MM.1S (cell line): ENCODE measurements at regions not wholly inside any gene's neighbourhood (a gene's known extent, or its start where the extent isn't known, plus 50 kb on each side); places are given as distances from the start of the nearest gene placed in this dataset.
"Not testable (repeated sequence)": the region's sequence is repeated elsewhere in the genome, so short reads cannot be mapped to it uniquely, and the experiment has no call there.

ENCODE experiments used
- DNase-seq: peaks from one replicate; pipeline ENCODE4 v3.0.0-alpha.2; 2015
- H2AFZ ChIP-seq: fragments of 300-600 bp; sonication (generic); 2 replicates; pipeline ENCODE4 v1.6.0; 2016; ENCODE audit warnings: antibody characterized with exemption, low read length
- H3F3A ChIP-seq: fragments of 300-600 bp; sonication (generic); 2 replicates; pipeline ENCODE4 v1.6.1; 2016; ENCODE audit warnings: mild to moderate bottlenecking, antibody characterized with exemption, low read length, moderate library complexity, mixed read lengths; ENCODE audit not compliant: insufficient read depth
- H3K27ac ChIP-seq: fragments of 300-600 bp; sonication (generic); 2 replicates; pipeline ENCODE4 v1.5.1; 2016; ENCODE audit warnings: mild to moderate bottlenecking, low read length
- H3K27me3 ChIP-seq: fragments of 300-600 bp; sonication (generic); replicated peaks from 2 replicates; pipeline ENCODE4 v1.6.0; 2016; ENCODE audit warnings: low read length; ENCODE audit not compliant: insufficient read depth
- H3K36me3 ChIP-seq: fragments of 300-600 bp; sonication (generic); replicated peaks from 2 replicates; pipeline ENCODE4 v1.6.1; 2016; ENCODE audit warnings: mild to moderate bottlenecking, low read length, mixed read lengths; ENCODE audit not compliant: insufficient read depth
- H3K4me1 ChIP-seq: fragments of 300-600 bp; sonication (generic); 2 replicates; pipeline ENCODE4 v1.6.1; 2016; ENCODE audit warnings: low read length, mixed read lengths
- H3K4me2 ChIP-seq: fragments of 300-600 bp; sonication (generic); 2 replicates; pipeline ENCODE4 v1.6.0; 2016; ENCODE audit warnings: low read depth, low read length
- H3K4me3 ChIP-seq: fragments of 300-600 bp; sonication (generic); 2 replicates; pipeline ENCODE4 v1.5.1; 2016; ENCODE audit warnings: low read length, mixed read lengths
- H3K79me2 ChIP-seq: fragments of 300-600 bp; sonication (generic); 2 replicates; pipeline ENCODE4 v1.6.1; 2016; ENCODE audit warnings: mixed run types, low read length, mixed read lengths
- H3K9ac ChIP-seq: fragments of 300-600 bp; sonication (generic); 2 replicates; pipeline ENCODE4 v1.6.1; 2016; ENCODE audit warnings: low read length, mixed read lengths
- H3K9me2 ChIP-seq: fragments of 300-600 bp; sonication (generic); replicated peaks from 2 replicates; pipeline ENCODE4 v1.6.1; 2016; ENCODE audit warnings: mild to moderate bottlenecking, low read length, mixed read lengths; ENCODE audit not compliant: insufficient read depth
- H3K9me3 ChIP-seq: fragments of 300-600 bp; sonication (generic); replicated peaks from 2 replicates; pipeline ENCODE4 v1.6.1; 2016; ENCODE audit warnings: mild to moderate bottlenecking, low read length, mixed read lengths; ENCODE audit not compliant: insufficient read depth
- H4K20me1 ChIP-seq: fragments of 300-600 bp; sonication (generic); 2 replicates; pipeline ENCODE4 v1.6.1; 2016; ENCODE audit warnings: mild to moderate bottlenecking, low read length, moderate library complexity, mixed read lengths; ENCODE audit not compliant: insufficient read depth
- EZH2 ChIP-seq: fragments of 300-600 bp; sonication (generic); optimal IDR thresholded peaks from 2 replicates; pipeline ENCODE3; 2017; ENCODE audit warnings: low read depth, mild to moderate bottlenecking, antibody characterized with exemption, low read length, mixed read lengths
- EZH2phosphoT487 ChIP-seq: fragments of 300-600 bp; sonication (generic); IDR thresholded peaks from 2 replicates; pipeline ENCODE4 v1.6.1; 2018; ENCODE audit warnings: antibody characterized with exemption, low read length
- TF ChIP-seq, protein P1 (sequence below): fragments of 300-600 bp; sonication (generic); IDR thresholded peaks from 2 replicates; pipeline ENCODE4 v1.5.1; 2016; ENCODE audit warnings: antibody characterized with exemption, low read length, mixed read lengths

DNA sequence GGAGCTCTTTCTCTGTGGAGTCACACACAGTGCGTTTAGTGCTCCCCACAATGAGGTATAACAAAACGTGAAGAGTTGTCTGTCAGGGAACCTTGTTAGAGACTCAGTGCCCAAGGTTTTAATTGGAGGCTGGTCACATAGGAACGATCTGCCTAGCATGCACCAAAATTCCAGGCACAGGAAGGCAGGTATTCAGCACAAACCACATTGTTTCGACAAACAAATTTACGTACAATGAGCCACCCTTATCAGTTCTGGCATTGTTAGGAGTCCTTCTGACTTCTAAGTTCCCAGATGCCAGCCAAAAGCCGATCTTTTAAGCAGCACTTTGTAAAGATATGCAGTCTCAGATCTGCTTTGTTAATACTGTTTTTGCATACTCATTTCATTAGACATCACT is 414.2 kb upstream of the MTPN start:
- DNase-seq, result no peak
- no peaks in the 10 kb centered on the region for H3K4me1 ChIP-seq
- no peak overlapping the region for H3K4me3 ChIP-seq
- no peak overlapping the region for H3K9ac ChIP-seq
- H4K20me1 ChIP-seq, result no peaks in the 10 kb centered on the region
- no peaks in the 10 kb centered on the region for H3F3A ChIP-seq
- no peak overlapping the region for H3K4me2 ChIP-seq
- no peak overlapping the region for H3K27ac ChIP-seq
- no peaks in the 10 kb centered on the region for H3K9me2 ChIP-seq
- H2AFZ ChIP-seq, result no peak overlapping the region
- H3K27me3 ChIP-seq, result no peaks in the 10 kb centered on the region
- H3K36me3 ChIP-seq, result no peaks in the 10 kb centered on the region
- H3K9me3 ChIP-seq, result no peaks in the 10 kb centered on the region
- TF ChIP-seq EZH2phosphoT487 (no peak), EZH2 (no peak)
- TF ChIP-seq, protein P1, sequence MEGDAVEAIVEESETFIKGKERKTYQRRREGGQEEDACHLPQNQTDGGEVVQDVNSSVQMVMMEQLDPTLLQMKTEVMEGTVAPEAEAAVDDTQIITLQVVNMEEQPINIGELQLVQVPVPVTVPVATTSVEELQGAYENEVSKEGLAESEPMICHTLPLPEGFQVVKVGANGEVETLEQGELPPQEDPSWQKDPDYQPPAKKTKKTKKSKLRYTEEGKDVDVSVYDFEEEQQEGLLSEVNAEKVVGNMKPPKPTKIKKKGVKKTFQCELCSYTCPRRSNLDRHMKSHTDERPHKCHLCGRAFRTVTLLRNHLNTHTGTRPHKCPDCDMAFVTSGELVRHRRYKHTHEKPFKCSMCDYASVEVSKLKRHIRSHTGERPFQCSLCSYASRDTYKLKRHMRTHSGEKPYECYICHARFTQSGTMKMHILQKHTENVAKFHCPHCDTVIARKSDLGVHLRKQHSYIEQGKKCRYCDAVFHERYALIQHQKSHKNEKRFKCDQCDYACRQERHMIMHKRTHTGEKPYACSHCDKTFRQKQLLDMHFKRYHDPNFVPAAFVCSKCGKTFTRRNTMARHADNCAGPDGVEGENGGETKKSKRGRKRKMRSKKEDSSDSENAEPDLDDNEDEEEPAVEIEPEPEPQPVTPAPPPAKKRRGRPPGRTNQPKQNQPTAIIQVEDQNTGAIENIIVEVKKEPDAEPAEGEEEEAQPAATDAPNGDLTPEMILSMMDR, result no peak
- H3K79me2 ChIP-seq, result no peaks in the 10 kb centered on the region

DNA sequence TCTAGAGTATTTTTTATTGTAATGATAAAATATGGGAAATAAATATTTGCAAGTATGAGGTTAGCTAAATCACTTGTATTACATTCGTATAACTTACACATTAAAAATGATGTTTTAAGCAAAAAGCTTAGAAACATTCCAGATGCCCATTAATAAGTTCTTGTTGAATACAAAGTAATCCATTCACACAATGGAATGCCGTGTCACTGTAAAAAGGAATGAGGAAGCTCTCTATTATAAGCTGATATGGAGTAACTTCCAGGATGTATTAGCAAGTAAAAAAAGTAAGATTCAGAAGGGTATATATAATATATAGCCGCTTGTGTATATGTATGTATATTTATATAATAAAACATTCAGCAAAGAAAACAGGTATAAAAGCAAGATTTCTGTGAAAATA is 412.8 kb upstream of the MTPN start:
- TF ChIP-seq EZH2 (no peak), EZH2phosphoT487 (no peak)
- Histone ChIP-seq H3K4me3 (no peak overlapping the region), H3K4me2 (no peak overlapping the region), H3K9ac (no peak overlapping the region), H4K20me1 (no peaks in the 10 kb centered on the region), H2AFZ (no peak overlapping the region), H3K4me1 (no peaks in the 10 kb centered on the region), H3F3A (no peaks in the 10 kb centered on the region), H3K27me3 (no peaks in the 10 kb centered on the region), H3K79me2 (no peaks in the 10 kb centered on the region), H3K9me2 (no peaks in the 10 kb centered on the region), H3K36me3 (no peaks in the 10 kb centered on the region), H3K9me3 (no peaks in the 10 kb centered on the region), H3K27ac (no peak overlapping the region)
- DNase-seq, result no peak

DNA sequence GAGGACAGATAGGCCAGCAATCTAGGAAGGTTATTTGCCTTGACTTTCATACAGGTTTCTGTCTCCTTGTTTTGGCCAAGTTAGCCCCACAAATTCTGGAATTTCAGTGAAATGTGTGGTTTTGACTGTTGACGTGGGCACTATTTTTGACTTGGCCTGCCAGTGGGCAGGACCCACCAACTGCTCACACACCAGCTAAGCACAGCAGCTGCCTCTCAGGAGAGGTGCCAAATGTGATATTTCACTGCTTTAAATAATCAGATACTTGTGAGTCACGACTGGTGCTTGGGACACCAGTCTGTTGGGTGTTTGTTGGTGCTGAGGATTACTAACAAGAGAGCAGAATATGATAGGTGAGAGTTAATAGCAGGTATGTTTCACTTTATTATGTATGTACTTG is 409.7 kb upstream of the MTPN start:
- H3K9ac ChIP-seq, result no peak overlapping the region
- TF ChIP-seq EZH2 (no peak), EZH2phosphoT487 (no peak)
- TF ChIP-seq, protein P1, result no peak
- H2AFZ ChIP-seq, result no peak overlapping the region

DNA sequence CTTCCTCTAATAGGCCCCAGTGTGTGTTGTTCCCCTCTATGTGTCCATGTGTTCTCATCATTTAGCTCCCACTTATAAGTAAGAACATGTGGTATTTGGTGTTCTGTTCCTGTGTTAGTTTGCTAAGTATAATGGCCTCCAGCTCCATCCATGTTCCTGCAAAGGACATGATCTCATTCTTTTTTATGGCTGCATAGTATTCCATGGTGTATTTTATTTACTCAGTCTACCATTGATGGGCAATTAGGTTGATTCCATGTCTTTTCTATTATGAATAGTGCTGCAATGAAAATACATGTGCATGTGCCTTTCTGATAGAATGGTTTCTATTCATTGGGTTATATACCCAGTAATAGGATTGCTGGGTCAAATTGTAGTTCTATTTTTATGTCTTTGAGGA is 394.2 kb upstream of the MTPN start:
- not testable (repeated sequence) for H3K36me3 ChIP-seq, H3K79me2 ChIP-seq, H3K9ac ChIP-seq, H3K9me2 ChIP-seq, H3K9me3 ChIP-seq, H3K27me3 ChIP-seq, H3K4me2 ChIP-seq, H3K4me1 ChIP-seq, H3K27ac ChIP-seq, DNase-seq, H3F3A ChIP-seq, H2AFZ ChIP-seq, H4K20me1 ChIP-seq, H3K4me3 ChIP-seq

More for the DNA sequence above, 409.7 kb upstream of the MTPN start:
- Histone ChIP-seq H3K4me2 (no peak overlapping the region), H3K27ac (no peak overlapping the region), H3K27me3 (no peaks in the 10 kb centered on the region), H3K9me3 (no peaks in the 10 kb centered on the region), H3K36me3 (no peaks in the 10 kb centered on the region), H3F3A (no peaks in the 10 kb centered on the region), H3K4me3 (no peak overlapping the region), H4K20me1 (no peaks in the 10 kb centered on the region), H3K4me1 (no peaks in the 10 kb centered on the region), H3K79me2 (no peaks in the 10 kb centered on the region), H3K9me2 (no peaks in the 10 kb centered on the region)
- no peak for DNase-seq
